ENCODE measurements at regions not wholly inside any gene's neighbourhood (a gene's known extent, or its start where the extent isn't known, plus 50 kb on each side); places are given as distances from the start of the nearest gene placed in this dataset.

- CTCF ChIA-PET: interaction anchor here (1.2 kb wide), 1 partner anchor 12 kb away, joined by 3 read pairs; no protein-coding TSS in a partner anchor
- no TSS peak for BruUV-seq (replicated peaks)
- POLR2A ChIA-PET: interaction anchor here (0.7 kb wide), 1 partner anchor 40 kb away, joined by 3 read pairs; no protein-coding TSS in a partner anchor
- H3K27me3 Mint-ChIP-seq (ENCODE audit: insufficient read depth, unreplicated experiment): peaks cover 80% of the 10 kb centered on the region
- no peaks in the 10 kb centered on the region for H3K36me3 Mint-ChIP-seq (ENCODE audit: insufficient read depth, unreplicated experiment)
- no peak overlapping the region for H3K4me3 Mint-ChIP-seq (ENCODE audit: unreplicated experiment)
- no peak for DNase-seq (ENCODE audit: unreplicated experiment)
- H3K4me1 Mint-ChIP-seq (ENCODE audit: insufficient read depth, unreplicated experiment): no peaks in the 10 kb centered on the region
- intact Hi-C loops (cut with micrococcal nuclease): no loop called here
- TF ChIP-seq CTCF (IDR thresholded peaks at IDR 0.05; ENCODE audit: unreplicated experiment): no peak
- H3K9me3 Mint-ChIP-seq (ENCODE audit: unreplicated experiment): no peaks in the 10 kb centered on the region
- no peak overlapping the region for H3K27ac Mint-ChIP-seq (ENCODE audit: low read depth, unreplicated experiment)
Observed at GRCh38 chr7:115387137-115387536, 465.2 kb downstream of the MDFIC start.

GRCh38 chr7:115379321-115379720 is 457.4 kb downstream of the MDFIC start:
- H3K9me3 Mint-ChIP-seq (ENCODE audit: unreplicated experiment): no peaks in the 10 kb centered on the region
- CTCF ChIA-PET: no interaction called here
- POLR2A ChIA-PET: no interaction called here
- peaks cover 77% of the 10 kb centered on the region for H3K27me3 Mint-ChIP-seq (ENCODE audit: insufficient read depth, unreplicated experiment)
- H3K4me1 Mint-ChIP-seq (ENCODE audit: insufficient read depth, unreplicated experiment): no peaks in the 10 kb centered on the region
- no peak overlapping the region for H3K4me3 Mint-ChIP-seq (ENCODE audit: unreplicated experiment)
- TF ChIP-seq CTCF (IDR thresholded peaks at IDR 0.05; ENCODE audit: unreplicated experiment): no peak
- H3K27ac Mint-ChIP-seq (ENCODE audit: low read depth, unreplicated experiment): no peak overlapping the region
- no TSS peak for BruUV-seq (replicated peaks)
- no peaks in the 10 kb centered on the region for H3K36me3 Mint-ChIP-seq (ENCODE audit: insufficient read depth, unreplicated experiment)
- intact Hi-C loops (cut with micrococcal nuclease): no loop called here
- no peak for DNase-seq (ENCODE audit: unreplicated experiment)

- H3K36me3 Mint-ChIP-seq (ENCODE audit: insufficient read depth, unreplicated experiment): no peaks in the 10 kb centered on the region
- no TSS peak for BruUV-seq (replicated peaks)
- no peaks in the 10 kb centered on the region for H3K9me3 Mint-ChIP-seq (ENCODE audit: unreplicated experiment)
- no peak overlapping the region for H3K27ac Mint-ChIP-seq (ENCODE audit: low read depth, unreplicated experiment)
- intact Hi-C loops (cut with micrococcal nuclease): no loop called here
- CTCF ChIA-PET: interaction anchor here (0.7 kb wide), 1 partner anchor 501 kb away, joined by 3 read pairs; no protein-coding TSS in a partner anchor
- H3K27me3 Mint-ChIP-seq (ENCODE audit: insufficient read depth, unreplicated experiment): peaks cover 74% of the 10 kb centered on the region
- H3K4me3 Mint-ChIP-seq (ENCODE audit: unreplicated experiment): no peak overlapping the region
- POLR2A ChIA-PET: no interaction called here
- TF ChIP-seq CTCF (IDR thresholded peaks at IDR 0.05; ENCODE audit: unreplicated experiment): no peak
- no peaks in the 10 kb centered on the region for H3K4me1 Mint-ChIP-seq (ENCODE audit: insufficient read depth, unreplicated experiment)
- no peak for DNase-seq (ENCODE audit: unreplicated experiment)
Observed at GRCh38 chr7:115368998-115369397, 447.1 kb downstream of the MDFIC start.

- Mint-ChIP-seq H3K36me3 (ENCODE audit: insufficient read depth, unreplicated experiment) (no peaks in the 10 kb centered on the region), H3K9me3 (ENCODE audit: unreplicated experiment) (no peaks in the 10 kb centered on the region), H3K27ac (ENCODE audit: low read depth, unreplicated experiment) (no peak overlapping the region), H3K4me1 (ENCODE audit: insufficient read depth, unreplicated experiment) (no peaks in the 10 kb centered on the region), H3K27me3 (ENCODE audit: insufficient read depth, unreplicated experiment) (peaks cover 48% of the 10 kb centered on the region), H3K4me3 (ENCODE audit: unreplicated experiment) (no peak overlapping the region)
- DNase-seq (ENCODE audit: unreplicated experiment): no peak
- intact Hi-C loops (cut with micrococcal nuclease): no loop called here
- POLR2A ChIA-PET: no interaction called here
- BruUV-seq (replicated peaks): no TSS peak
- CTCF ChIA-PET: no interaction called here
- no peak for TF ChIP-seq CTCF (IDR thresholded peaks at IDR 0.05; ENCODE audit: unreplicated experiment)
Observed at GRCh38 chr7:115363916-115364315, 442.0 kb downstream of the MDFIC start.
